ENCODE measurements at regions not wholly inside any gene's neighbourhood (a gene's known extent, or its start where the extent isn't known, plus 50 kb on each side); places are given as distances from the start of the nearest gene placed in this dataset.

GRCh38 chr16:17845031-17845430 is 374.3 kb upstream of the XYLT1 start:
- ChIA-PET CTCF (no interaction called here), POLR2A (no interaction called here)
- Histone ChIP-seq H3K36me3 (ENCODE audit: control insufficient read depth, insufficient read depth, low read length) (no peaks in the 10 kb centered on the region), H3K27me3 (ENCODE audit: control insufficient read depth, insufficient read depth, low read length) (peaks cover 3% of the 10 kb centered on the region), H3K4me3 (ENCODE audit: low read depth, low read length) (no peak overlapping the region)
- no peak for TF ChIP-seq CTCF (IDR thresholded peaks at IDR 0.05; ENCODE audit: insufficient read depth, low read depth, low read length)
- DNase-seq (ENCODE audit: low read depth), result no peak

- ChIA-PET POLR2A (no interaction called here), CTCF (no interaction called here)
- no peak overlapping the region for H3K4me3 ChIP-seq (ENCODE audit: low read depth, low read length)
- no peak for TF ChIP-seq CTCF (IDR thresholded peaks at IDR 0.05; ENCODE audit: insufficient read depth, low read depth, low read length)
- H3K36me3 ChIP-seq (ENCODE audit: control insufficient read depth, insufficient read depth, low read length), result no peaks in the 10 kb centered on the region
- H3K27me3 ChIP-seq (ENCODE audit: control insufficient read depth, insufficient read depth, low read length), result peaks cover 3% of the 10 kb centered on the region
- DNase-seq (ENCODE audit: low read depth), result no peak
These were observed 373.1 kb upstream of the XYLT1 start for GRCh38 chr16:17843905-17844304.

- ChIA-PET CTCF (no interaction called here), POLR2A (no interaction called here)
- Histone ChIP-seq H3K4me3 (ENCODE audit: low read depth, low read length) (no peak overlapping the region), H3K27me3 (ENCODE audit: control insufficient read depth, insufficient read depth, low read length) (no peaks in the 10 kb centered on the region), H3K36me3 (ENCODE audit: control insufficient read depth, insufficient read depth, low read length) (no peaks in the 10 kb centered on the region)
- no peak for TF ChIP-seq CTCF (IDR thresholded peaks at IDR 0.05; ENCODE audit: insufficient read depth, low read depth, low read length)
- no peak for DNase-seq (ENCODE audit: low read depth)
These were observed 369.1 kb upstream of the XYLT1 start for GRCh38 chr16:17839907-17840306.

- H3K36me3 ChIP-seq (ENCODE audit: control insufficient read depth, insufficient read depth, low read length), result no peaks in the 10 kb centered on the region
- no peak for TF ChIP-seq CTCF (IDR thresholded peaks at IDR 0.05; ENCODE audit: insufficient read depth, low read depth, low read length)
- H3K27me3 ChIP-seq (ENCODE audit: control insufficient read depth, insufficient read depth, low read length), result no peaks in the 10 kb centered on the region
- POLR2A ChIA-PET, result no interaction called here
- CTCF ChIA-PET, result no interaction called here
- H3K4me3 ChIP-seq (ENCODE audit: low read depth, low read length), result no peak overlapping the region
- no peak for DNase-seq (ENCODE audit: low read depth)
These were observed 368.5 kb upstream of the XYLT1 start for GRCh38 chr16:17839272-17839671.

GRCh38 chr16:17836868-17837602 is 366.3 kb upstream of the XYLT1 start:
- H3K36me3 ChIP-seq (ENCODE audit: control insufficient read depth, insufficient read depth, low read length), result no peaks in the 10 kb centered on the region
- no peak overlapping the region for H3K4me3 ChIP-seq (ENCODE audit: low read depth, low read length)
- POLR2A ChIA-PET, result interaction anchor here (0.6 kb wide), 1 partner anchor 89 kb away, joined by 3 read pairs; no protein-coding TSS in a partner anchor
- H3K27me3 ChIP-seq (ENCODE audit: control insufficient read depth, insufficient read depth, low read length), result no peaks in the 10 kb centered on the region
- CTCF ChIA-PET, result interaction anchor here (0.7 to 1.3 kb wide), 5 partner anchors 9 to 258 kb away, joined by 3 to 4 read pairs (median 3); no protein-coding TSS in a partner anchor
- TF ChIP-seq CTCF (IDR thresholded peaks at IDR 0.05; ENCODE audit: insufficient read depth, low read depth, low read length), result no peak
- DNase-seq (ENCODE audit: low read depth), result peak; percentile 92
